Kidney (tissue), 13 donors: ENCODE measurements at regions not wholly inside any gene's neighbourhood (a gene's known extent, or its start where the extent isn't known, plus 50 kb on each side); places are given as distances from the start of the nearest gene placed in this dataset.

Experiments used
- DNase-seq, 5 donors: peaks; one replicate each; pipeline ENCODE4 v3.0.0-alpha.2; 2013 to 2020
- FAIRE-seq: peaks from 2 replicates; lab custom pipeline; 2012; peaks lifted over from hg19 to GRCh38; lab: Jason Lieb, UNC
- H3K27ac ChIP-seq, 2 donors: one replicate each; pipeline ENCODE4 v1.7.0; 2013; ENCODE audit warnings: low read depth in 2 of 2, low read length in 2 of 2, inconsistent platforms in 1 of 2
- H3K27me3 ChIP-seq: one replicate; pipeline ENCODE4 v1.7.1; 2013; ENCODE audit warnings: low read length, inconsistent platforms; ENCODE audit not compliant: control insufficient read depth, insufficient read depth
- H3K36me3 ChIP-seq, 3 donors: one replicate each; pipeline versions ENCODE4 v1.7.0 to v1.7.1; 2013; ENCODE audit warnings: low read length in 3 of 3, control low read depth in 1 of 3, inconsistent platforms in 1 of 3; ENCODE audit not compliant: insufficient read depth in 3 of 3, control insufficient read depth in 2 of 3
- H3K4me1 ChIP-seq, 3 donors: one replicate each; pipeline versions ENCODE4 v1.7.0 to v1.7.1; 2013; ENCODE audit warnings: low read length in 3 of 3, inconsistent platforms in 1 of 3, low read depth in 1 of 3; ENCODE audit not compliant: control insufficient read depth in 2 of 3, insufficient read depth in 2 of 3
- H3K4me3 ChIP-seq, 3 donors: one replicate each; pipeline versions ENCODE4 v1.7.0 to v1.8.1; 2013; ENCODE audit warnings: low read length in 3 of 3, control low read depth in 1 of 3, inconsistent platforms in 1 of 3
- H3K9ac ChIP-seq, 3 donors: one replicate each; pipeline versions ENCODE4 v1.7.0 to v1.7.1; 2013; ENCODE audit warnings: low read length in 3 of 3, control low read depth in 1 of 3, inconsistent platforms in 1 of 3
- H3K9me3 ChIP-seq, 3 donors: one replicate each; pipeline versions ENCODE4 v1.7.0 to v1.7.1; 2013; ENCODE audit warnings: low read length in 3 of 3, control low read depth in 1 of 3, inconsistent platforms in 1 of 3; ENCODE audit not compliant: control insufficient read depth in 2 of 3, insufficient read depth in 1 of 3
- intact Hi-C: fragments of 100-400 bp; cut with DNase I; formaldehyde crosslinking; loops from one replicate; pipeline ENCODE4 v1.11.1; 2022
- TF ChIP-seq, protein P1 (sequence below): IDR thresholded peaks from 3 replicates; pipeline ENCODE4 v1.5.1; 2012; ENCODE audit warnings: mild to moderate bottlenecking, moderate library complexity, borderline replicate concordance; ENCODE audit not compliant: insufficient read depth; ENCODE audit errors: extremely low read depth
- donor health status: control.
- donor health status: control.
- donor health status: control.
- donor health status: control.
- donor health status: control.
- donor health status: DM: yes; HTN: yes; CAD: no.
- donor health status: Normal renal cell carcinoma (clear cell type).

DNA sequence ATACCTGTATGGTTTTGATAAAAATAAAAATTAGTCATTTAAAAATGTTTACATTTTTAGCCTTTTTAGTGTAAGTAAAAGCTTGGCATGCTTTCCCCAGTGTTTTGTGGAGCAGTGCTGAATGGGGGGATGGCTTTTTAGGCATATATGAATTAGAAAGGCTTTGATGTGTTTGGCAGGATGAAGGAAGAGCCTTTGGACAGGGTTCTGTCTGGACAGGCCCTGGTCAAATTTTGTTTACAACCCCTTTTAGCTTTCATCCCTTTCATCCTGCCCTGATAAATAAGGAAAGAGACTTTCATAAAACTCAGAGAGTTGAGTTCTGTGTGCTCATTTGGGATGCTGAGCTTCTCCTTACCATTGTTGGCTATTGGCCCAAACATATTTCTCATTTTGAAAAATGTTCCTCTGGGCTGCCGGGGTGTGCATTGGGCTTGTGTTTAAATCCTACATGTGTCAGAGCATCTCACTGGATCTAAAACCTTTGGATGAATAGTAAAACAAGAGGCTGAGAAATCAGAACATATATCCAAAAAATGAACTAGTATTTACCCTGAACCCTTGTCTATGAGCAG, 68.1 kb upstream of the PHYHIPL start:
- peaks cover 7 to 28% (median 7%) of the 10 kb centered on the region in 3 donors for H3K4me1 ChIP-seq
- H3K9ac ChIP-seq: no peak overlapping the region
- no peaks in the 10 kb centered on the region for H3K36me3 ChIP-seq
- no peak for DNase-seq
- intact Hi-C loops: no loop called here
- TF ChIP-seq, protein P1, sequence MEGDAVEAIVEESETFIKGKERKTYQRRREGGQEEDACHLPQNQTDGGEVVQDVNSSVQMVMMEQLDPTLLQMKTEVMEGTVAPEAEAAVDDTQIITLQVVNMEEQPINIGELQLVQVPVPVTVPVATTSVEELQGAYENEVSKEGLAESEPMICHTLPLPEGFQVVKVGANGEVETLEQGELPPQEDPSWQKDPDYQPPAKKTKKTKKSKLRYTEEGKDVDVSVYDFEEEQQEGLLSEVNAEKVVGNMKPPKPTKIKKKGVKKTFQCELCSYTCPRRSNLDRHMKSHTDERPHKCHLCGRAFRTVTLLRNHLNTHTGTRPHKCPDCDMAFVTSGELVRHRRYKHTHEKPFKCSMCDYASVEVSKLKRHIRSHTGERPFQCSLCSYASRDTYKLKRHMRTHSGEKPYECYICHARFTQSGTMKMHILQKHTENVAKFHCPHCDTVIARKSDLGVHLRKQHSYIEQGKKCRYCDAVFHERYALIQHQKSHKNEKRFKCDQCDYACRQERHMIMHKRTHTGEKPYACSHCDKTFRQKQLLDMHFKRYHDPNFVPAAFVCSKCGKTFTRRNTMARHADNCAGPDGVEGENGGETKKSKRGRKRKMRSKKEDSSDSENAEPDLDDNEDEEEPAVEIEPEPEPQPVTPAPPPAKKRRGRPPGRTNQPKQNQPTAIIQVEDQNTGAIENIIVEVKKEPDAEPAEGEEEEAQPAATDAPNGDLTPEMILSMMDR: no peak
- no peak overlapping the region for H3K4me3 ChIP-seq
- no peaks in the 10 kb centered on the region for H3K9me3 ChIP-seq
- no peaks in the 10 kb centered on the region for H3K27me3 ChIP-seq
- no peak for FAIRE-seq
- peak overlapping the region in 1 of 2 donors; percentile 24 for H3K27ac ChIP-seq

DNA sequence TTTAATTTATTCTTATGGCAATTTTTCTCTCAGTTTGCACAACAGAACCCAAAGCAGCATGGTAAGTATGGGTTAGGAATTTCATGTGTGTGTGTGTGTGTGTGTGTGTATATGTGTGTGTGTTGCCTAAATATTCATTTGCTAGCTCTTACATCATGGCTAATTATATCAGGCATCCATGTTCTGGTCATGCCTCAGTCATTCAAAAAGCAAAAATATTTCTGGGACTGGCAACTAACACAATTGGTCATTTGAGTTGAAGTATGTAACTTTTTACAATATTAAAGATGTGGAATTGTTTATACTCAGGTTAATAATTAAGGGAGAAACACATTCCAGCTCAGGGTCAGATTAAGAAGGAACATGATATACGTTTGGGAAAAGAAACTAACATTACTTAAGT, 67.6 kb upstream of the PHYHIPL start:
- H3K27ac ChIP-seq: no peak overlapping the region
- peaks cover 7 to 28% (median 7%) of the 10 kb centered on the region in 3 donors for H3K4me1 ChIP-seq
- H3K4me3 ChIP-seq: no peak overlapping the region
- H3K36me3 ChIP-seq: no peaks in the 10 kb centered on the region
- FAIRE-seq (no peak), DNase-seq (peak in 3 of 5 donors; percentile 34 to 68 (median 64))
- H3K9ac ChIP-seq: no peak overlapping the region
- TF ChIP-seq, protein P1: no peak
- intact Hi-C loops: no loop called here
- no peaks in the 10 kb centered on the region for H3K27me3 ChIP-seq
- H3K9me3 ChIP-seq: no peaks in the 10 kb centered on the region

DNA sequence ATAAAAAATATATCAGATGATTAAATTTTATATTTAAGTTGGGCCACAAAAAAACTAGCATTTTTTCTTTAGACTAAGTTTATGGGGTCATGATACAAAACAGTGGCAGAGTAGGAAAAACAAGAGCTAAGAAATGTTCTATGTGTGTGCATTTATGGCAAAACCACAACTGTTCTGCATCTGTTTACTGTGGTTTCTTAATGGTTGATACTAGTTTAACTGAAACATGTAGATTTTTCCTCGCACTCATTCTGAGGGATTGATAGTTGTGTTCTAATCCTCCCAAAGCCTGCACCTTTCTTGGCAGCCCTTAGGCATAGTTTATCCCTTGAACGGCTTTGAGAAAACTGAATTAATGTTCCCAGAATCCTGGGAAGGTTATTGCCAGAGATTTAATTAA, 66.6 kb upstream of the PHYHIPL start:
- Histone ChIP-seq H3K9me3 (no peaks in the 10 kb centered on the region), H3K27ac (peak overlapping the region in 1 of 2 donors; percentile 3), H3K4me3 (no peak overlapping the region), H3K4me1 (peaks cover 7 to 28% (median 7%) of the 10 kb centered on the region in 3 donors), H3K27me3 (no peaks in the 10 kb centered on the region), H3K9ac (no peak overlapping the region), H3K36me3 (no peaks in the 10 kb centered on the region)
- intact Hi-C loops: no loop called here
- DNase-seq (peak in 1 of 5 donors; percentile 8), FAIRE-seq (no peak)
- TF ChIP-seq, protein P1: no peak

DNA sequence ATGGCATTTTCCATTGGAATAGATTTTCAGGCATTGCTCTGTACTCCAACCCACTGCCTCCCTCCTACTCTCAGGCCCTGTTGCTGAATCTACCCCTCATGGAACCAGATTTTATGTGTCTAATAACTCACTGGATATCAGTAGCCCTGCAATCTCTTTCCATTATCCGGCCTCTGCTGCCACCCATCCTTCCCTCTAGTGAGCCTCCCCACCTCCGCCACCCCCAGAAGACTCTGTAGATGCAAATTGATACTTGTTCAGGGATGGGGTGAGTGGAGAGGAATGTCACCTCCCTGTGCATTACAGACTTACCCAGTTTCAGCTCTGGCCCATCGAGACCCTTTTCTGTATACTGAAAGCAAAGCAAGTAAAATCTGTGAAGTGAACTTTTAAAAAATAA, 52.3 kb upstream of the PHYHIPL start:
- no peaks in the 10 kb centered on the region for H3K9me3 ChIP-seq
- intact Hi-C loops: no loop called here
- H3K36me3 ChIP-seq: no peaks in the 10 kb centered on the region
- H3K27me3 ChIP-seq: no peaks in the 10 kb centered on the region
- TF ChIP-seq, protein P1: no peak
- no peak overlapping the region for H3K27ac ChIP-seq
- H3K9ac ChIP-seq: no peak overlapping the region
- no peaks in the 10 kb centered on the region for H3K4me1 ChIP-seq
- FAIRE-seq (no peak), DNase-seq (no peak)
- H3K4me3 ChIP-seq: no peak overlapping the region
